OCI-LY3 (cell line): ENCODE measurements at regions not wholly inside any gene's neighbourhood (a gene's known extent, or its start where the extent isn't known, plus 50 kb on each side); places are given as distances from the start of the nearest gene placed in this dataset.

Experiments
- EZH2phosphoT487 ChIP-seq: fragments of 200-600 bp; shearing (Covaris generic); IDR thresholded peaks from 2 replicates; pipeline ENCODE4 v1.6.1; 2018; ENCODE audit warnings: antibody characterized with exemption, mixed run types, low read depth
- TF ChIP-seq, protein P1 (sequence below): fragments of 200-600, 300-600 bp; sonication (generic); IDR thresholded peaks from 2 replicates; pipeline ENCODE4 v1.5.1; 2014; ENCODE audit warnings: antibody characterized with exemption, low read length, low read depth

DNA sequence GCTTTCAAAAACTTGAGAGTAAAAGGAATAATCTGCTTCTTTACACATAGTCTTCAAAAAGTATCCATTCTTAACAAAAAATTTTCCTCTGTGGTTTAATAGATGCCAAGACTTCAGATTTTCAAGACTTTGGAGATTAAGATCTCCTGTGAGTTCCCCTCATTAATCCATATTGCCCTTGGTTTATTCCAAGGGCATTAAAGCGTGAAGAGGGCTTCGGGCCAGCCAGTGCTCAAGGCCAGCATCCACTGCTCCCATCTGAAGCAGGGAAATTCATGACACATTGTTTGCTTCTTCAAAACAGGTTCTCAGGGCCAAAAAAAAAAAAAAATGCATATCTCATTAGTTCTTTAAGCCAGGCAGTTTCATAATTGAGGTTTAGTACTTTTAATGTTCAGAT lies 137.3 kb upstream of the RHOBTB1 start:
- TF ChIP-seq, protein P1, sequence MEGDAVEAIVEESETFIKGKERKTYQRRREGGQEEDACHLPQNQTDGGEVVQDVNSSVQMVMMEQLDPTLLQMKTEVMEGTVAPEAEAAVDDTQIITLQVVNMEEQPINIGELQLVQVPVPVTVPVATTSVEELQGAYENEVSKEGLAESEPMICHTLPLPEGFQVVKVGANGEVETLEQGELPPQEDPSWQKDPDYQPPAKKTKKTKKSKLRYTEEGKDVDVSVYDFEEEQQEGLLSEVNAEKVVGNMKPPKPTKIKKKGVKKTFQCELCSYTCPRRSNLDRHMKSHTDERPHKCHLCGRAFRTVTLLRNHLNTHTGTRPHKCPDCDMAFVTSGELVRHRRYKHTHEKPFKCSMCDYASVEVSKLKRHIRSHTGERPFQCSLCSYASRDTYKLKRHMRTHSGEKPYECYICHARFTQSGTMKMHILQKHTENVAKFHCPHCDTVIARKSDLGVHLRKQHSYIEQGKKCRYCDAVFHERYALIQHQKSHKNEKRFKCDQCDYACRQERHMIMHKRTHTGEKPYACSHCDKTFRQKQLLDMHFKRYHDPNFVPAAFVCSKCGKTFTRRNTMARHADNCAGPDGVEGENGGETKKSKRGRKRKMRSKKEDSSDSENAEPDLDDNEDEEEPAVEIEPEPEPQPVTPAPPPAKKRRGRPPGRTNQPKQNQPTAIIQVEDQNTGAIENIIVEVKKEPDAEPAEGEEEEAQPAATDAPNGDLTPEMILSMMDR, result no peak
- no peak for TF ChIP-seq EZH2phosphoT487
